Adrenal gland (tissue), 5 donors: ENCODE measurements at regions not wholly inside any gene's neighbourhood (a gene's known extent, or its start where the extent isn't known, plus 50 kb on each side); places are given as distances from the start of the nearest gene placed in this dataset.

ENCODE experiments used
- POLR2A ChIP-seq, 2 donors: fragments of 450-650 bp; IDR thresholded peaks; one replicate each; pipeline ENCODE4 v1.6.1; 2017; ENCODE audit warnings: antibody characterized with exemption in 2 of 2, mild to moderate bottlenecking in 2 of 2, moderate library complexity in 1 of 2
- TF ChIP-seq, protein P1 (sequence below), 6 experiments: fragments of 450-650 bp in 4 of 6; fragments of 200-600 bp in 2 of 6; sonication (generic) in 1 of 6; IDR thresholded peaks; 1 replicate in 5 of 6; 2 replicates in 1 of 6; pipeline versions ENCODE4 v1.5.1 to v1.8.0; 2016 to 2021; ENCODE audit warnings: antibody characterized with exemption in 6 of 6, mild to moderate bottlenecking in 2 of 6, moderate library complexity in 1 of 6
- donor health status: DM: no; HTN: no; CAD: no.

- TF ChIP-seq, protein P1, sequence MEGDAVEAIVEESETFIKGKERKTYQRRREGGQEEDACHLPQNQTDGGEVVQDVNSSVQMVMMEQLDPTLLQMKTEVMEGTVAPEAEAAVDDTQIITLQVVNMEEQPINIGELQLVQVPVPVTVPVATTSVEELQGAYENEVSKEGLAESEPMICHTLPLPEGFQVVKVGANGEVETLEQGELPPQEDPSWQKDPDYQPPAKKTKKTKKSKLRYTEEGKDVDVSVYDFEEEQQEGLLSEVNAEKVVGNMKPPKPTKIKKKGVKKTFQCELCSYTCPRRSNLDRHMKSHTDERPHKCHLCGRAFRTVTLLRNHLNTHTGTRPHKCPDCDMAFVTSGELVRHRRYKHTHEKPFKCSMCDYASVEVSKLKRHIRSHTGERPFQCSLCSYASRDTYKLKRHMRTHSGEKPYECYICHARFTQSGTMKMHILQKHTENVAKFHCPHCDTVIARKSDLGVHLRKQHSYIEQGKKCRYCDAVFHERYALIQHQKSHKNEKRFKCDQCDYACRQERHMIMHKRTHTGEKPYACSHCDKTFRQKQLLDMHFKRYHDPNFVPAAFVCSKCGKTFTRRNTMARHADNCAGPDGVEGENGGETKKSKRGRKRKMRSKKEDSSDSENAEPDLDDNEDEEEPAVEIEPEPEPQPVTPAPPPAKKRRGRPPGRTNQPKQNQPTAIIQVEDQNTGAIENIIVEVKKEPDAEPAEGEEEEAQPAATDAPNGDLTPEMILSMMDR (IDR thresholded peaks at IDR 0.05): no peak
- TF ChIP-seq POLR2A (IDR thresholded peaks at IDR 0.05): no peak
Observed at GRCh38 chr2:239609162-239609561, 208.3 kb upstream of the HDAC4 start.
